ENCODE measurements at regions not wholly inside any gene's neighbourhood (a gene's known extent, or its start where the extent isn't known, plus 50 kb on each side); places are given as distances from the start of the nearest gene placed in this dataset.

- Histone ChIP-seq H3K4me3 (replicated peaks in 1 of 3) (no peak overlapping the region), H3K27ac (no peak overlapping the region), H3K4me1 (no peaks in the 10 kb centered on the region), H3K36me3 (no peaks in the 10 kb centered on the region), H3K9me3 (no peaks in the 10 kb centered on the region), H3K27me3 (no peaks in the 10 kb centered on the region)
- intact Hi-C loops (cut with DNase I): no loop called here
- 88 to 95% methylated on average over 2 of the region's 2 CpGs for WGBS, 2 donors
- no peak for DNase-seq
- TF ChIP-seq CTCF (IDR thresholded peaks at IDR 0.05) (no peak), POLR2A (IDR thresholded peaks at IDR 0.05) (no peak)
These were observed 174.9 kb downstream of the IER5 start for GRCh38 chr1:181263444-181263843.

GRCh38 chr1:181264821-181265220 is 176.3 kb downstream of the IER5 start:
- TF ChIP-seq CTCF (IDR thresholded peaks at IDR 0.05) (no peak), POLR2A (IDR thresholded peaks at IDR 0.05) (no peak)
- intact Hi-C loops (cut with DNase I): no loop called here

GRCh38 chr1:181284978-181285377 is 196.5 kb downstream of the IER5 start:
- H3K4me3 ChIP-seq (replicated peaks in 1 of 3): no peak overlapping the region
- no peaks in the 10 kb centered on the region for H3K27me3 ChIP-seq
- no peaks in the 10 kb centered on the region for H3K4me1 ChIP-seq
- no peak overlapping the region for H3K27ac ChIP-seq
- no peaks in the 10 kb centered on the region for H3K36me3 ChIP-seq
- no peak for DNase-seq
- intact Hi-C loops (cut with DNase I): no loop called here
- H3K9me3 ChIP-seq: no peaks in the 10 kb centered on the region
- no peak for TF ChIP-seq POLR2A (IDR thresholded peaks at IDR 0.05)
- no peak for TF ChIP-seq CTCF (IDR thresholded peaks at IDR 0.05)

More at GRCh38 chr1:181264821-181265220, 176.3 kb downstream of the IER5 start:
- no peak for DNase-seq
- Histone ChIP-seq H3K4me3 (replicated peaks in 1 of 3) (no peak overlapping the region), H3K27me3 (no peaks in the 10 kb centered on the region), H3K9me3 (no peaks in the 10 kb centered on the region), H3K4me1 (no peaks in the 10 kb centered on the region), H3K27ac (no peak overlapping the region), H3K36me3 (no peaks in the 10 kb centered on the region)
- 83 to 85% methylated on average over 3 of the region's 3 CpGs for WGBS, 2 donors

- no peaks in the 10 kb centered on the region for H3K4me1 ChIP-seq
- TF ChIP-seq POLR2A (IDR thresholded peaks at IDR 0.05) (no peak), CTCF (IDR thresholded peaks at IDR 0.05) (no peak)
- H3K27ac ChIP-seq: no peak overlapping the region
- H3K4me3 ChIP-seq (replicated peaks in 1 of 3): no peak overlapping the region
- DNase-seq: no peak
- no peaks in the 10 kb centered on the region for H3K9me3 ChIP-seq
- H3K36me3 ChIP-seq: no peaks in the 10 kb centered on the region
- 86 to 91% methylated on average over 3 of the region's 3 CpGs for WGBS, 2 donors
- intact Hi-C loops (cut with DNase I): no loop called here
- no peaks in the 10 kb centered on the region for H3K27me3 ChIP-seq
These were observed 188.1 kb upstream of the CACNA1E start for GRCh38 chr1:181295217-181295616.

GRCh38 chr1:181296180-181296579 is 187.1 kb upstream of the CACNA1E start:
- 85 to 97% methylated on average over 2 of the region's 2 CpGs for WGBS, 2 donors
- no peaks in the 10 kb centered on the region for H3K27me3 ChIP-seq
- no peak for DNase-seq
- TF ChIP-seq POLR2A (IDR thresholded peaks at IDR 0.05): no peak
- no peak for TF ChIP-seq CTCF (IDR thresholded peaks at IDR 0.05)
- no peaks in the 10 kb centered on the region for H3K36me3 ChIP-seq
- no peak overlapping the region for H3K27ac ChIP-seq
- H3K9me3 ChIP-seq: no peaks in the 10 kb centered on the region
- no peak overlapping the region for H3K4me3 ChIP-seq (replicated peaks in 1 of 3)
- H3K4me1 ChIP-seq: no peaks in the 10 kb centered on the region
- intact Hi-C loops (cut with DNase I): no loop called here

All from thyroid gland (tissue), 4 donors.